K562 (cell line): ENCODE measurements at regions not wholly inside any gene's neighbourhood (a gene's known extent, or its start where the extent isn't known, plus 50 kb on each side); places are given as distances from the start of the nearest gene placed in this dataset.
"Not testable (repeated sequence)": the region's sequence is repeated elsewhere in the genome, so short reads cannot be mapped to it uniquely, and the experiment has no call there.

Experiments used
- ATAC-seq: fragments of 200-7000 bp; cut with Tn5 transposase; 3 replicates; pipeline ENCODE4 v1.9.1; 2020; ENCODE audit warnings: moderate library complexity
- BruUV-seq: library from RNA; stranded (reverse); fragments of 400-500 nt; replicated peaks from 2 replicates; lab custom pipeline; 2021; lab: Mats Ljungman, UMichigan
- CTCF ChIA-PET: fragments of 300-600 bp; formaldehyde crosslinking; extraction: SDS; loops from one replicate; lab custom pipeline; 2021; ENCODE audit warnings: low intra/inter-chr PET ratio; lab: Yijun Ruan, JAX
- POLR2A ChIA-PET: fragments of 300-600, 350-650 bp; sonication (Branson Sonifier 250); formaldehyde crosslinking; extraction: SDS; loops from one replicate; lab custom pipeline; 2021; ENCODE audit warnings: antibody characterized with exemption, inconsistent platforms; lab: Yijun Ruan, JAX
- DNase-seq, 4 experiments: peaks; one replicate each; pipeline versions ENCODE4 v3.0.0 to v3.0.0-alpha.2; 2011 to 2018; ENCODE audit warnings: low spot score in 3 of 4, mixed read lengths in 3 of 4; ENCODE audit errors: extremely low read depth in 1 of 4
- FAIRE-seq: peaks from 2 replicates; lab custom pipeline; 2011; peaks lifted over from hg19 to GRCh38; lab: Jason Lieb, UNC
- H2AFZ ChIP-seq: 2 replicates; pipeline ENCODE4 v1.6.0; 2011; ENCODE audit warnings: low read depth, low read length, control low read depth, inconsistent platforms
- H3K27ac ChIP-seq: fragments of 200-600 bp; 3 replicates; pipeline ENCODE4 v1.8.0; 2011; ENCODE audit warnings: low read depth, mild to moderate bottlenecking, control low read depth, inconsistent platforms, low read length, moderate library complexity, mixed read lengths; ENCODE audit errors: extremely low read depth
- H3K27me3 ChIP-seq, 2 experiments: fragments of 300-600 bp in 1 of 2; 2 replicates in 1 of 2; 3 replicates in 1 of 2; pipeline versions ENCODE4 v1.6.0 to v1.8.0; 2011; ENCODE audit warnings: inconsistent platforms in 2 of 2, low read length in 2 of 2, mild to moderate bottlenecking in 1 of 2, mixed read lengths in 1 of 2, moderate library complexity in 1 of 2; ENCODE audit not compliant: control insufficient read depth in 2 of 2, insufficient read depth in 2 of 2
- H3K36me3 ChIP-seq: fragments of 300-600 bp; 3 replicates; pipeline ENCODE4 v1.8.0; 2011; ENCODE audit warnings: mild to moderate bottlenecking, low read length, inconsistent platforms; ENCODE audit not compliant: control insufficient read depth, insufficient read depth
- H3K4me1 ChIP-seq, 2 experiments: fragments of 200-600 bp in 1 of 2; replicated peaks in 1 of 2; 2 replicates in 1 of 2; 3 replicates in 1 of 2; pipeline versions ENCODE4 v1.5.1 to v1.8.0; 2011; ENCODE audit warnings: inconsistent platforms in 2 of 2, low read length in 2 of 2, mild to moderate bottlenecking in 1 of 2, mixed read lengths in 1 of 2, moderate library complexity in 1 of 2; ENCODE audit not compliant: control insufficient read depth in 2 of 2, insufficient read depth in 2 of 2
- H3K4me2 ChIP-seq: 2 replicates; pipeline ENCODE4 v1.6.1; 2011; ENCODE audit warnings: low read length, control low read depth, inconsistent platforms, mixed read lengths; ENCODE audit not compliant: insufficient read depth
- H3K4me3 ChIP-seq: fragments of 200-600 bp; sonication (generic), shearing (Covaris generic); 2 replicates; pipeline ENCODE4 v1.5.1; 2016; ENCODE audit warnings: control low read depth, inconsistent platforms
- H3K79me2 ChIP-seq: fragments of 200-600 bp; 3 replicates; pipeline ENCODE4 v1.8.0; 2011; ENCODE audit warnings: low read length, inconsistent platforms; ENCODE audit not compliant: control insufficient read depth, insufficient read depth
- H3K9ac ChIP-seq, 2 experiments: 2 replicates each; pipeline versions ENCODE4 v1.6.0 to v1.6.1; 2011; ENCODE audit warnings: low read depth in 2 of 2, low read length in 2 of 2, control low read depth in 1 of 2, inconsistent platforms in 1 of 2, mild to moderate bottlenecking in 1 of 2, mixed read lengths in 1 of 2; ENCODE audit not compliant: insufficient read depth in 1 of 2
- H3K9me1 ChIP-seq: one replicate; pipeline ENCODE4 v1.6.0; 2011; ENCODE audit warnings: inconsistent platforms, mild to moderate bottlenecking, low read length, moderate library complexity; ENCODE audit not compliant: control insufficient read depth, insufficient read depth
- H3K9me3 ChIP-seq: replicated peaks from 2 replicates; pipeline ENCODE4 v1.5.1; 2011; ENCODE audit warnings: low read depth, low read length, inconsistent platforms; ENCODE audit not compliant: control insufficient read depth, insufficient read depth
- H4K20me1 ChIP-seq: replicated peaks from 2 replicates; pipeline ENCODE4 v1.6.1; 2011; ENCODE audit warnings: low read length, inconsistent platforms, mixed read lengths; ENCODE audit not compliant: control insufficient read depth, insufficient read depth
- ARID1B ChIP-seq: fragments of 450-650 bp; IDR thresholded peaks from 2 replicates; pipeline ENCODE4 v1.6.1; 2016; ENCODE audit warnings: antibody characterized with exemption, mild to moderate bottlenecking, inconsistent platforms
- CHD4 ChIP-seq: fragments of 200-600 bp; sonication (generic); IDR thresholded peaks from 3 replicates; pipeline ENCODE4 v1.6.1; 2012; ENCODE audit warnings: low read depth, mild to moderate bottlenecking, mixed read lengths, low read length, inconsistent platforms; ENCODE audit not compliant: insufficient read depth, insufficient replicate concordance, poor library complexity, severe bottlenecking
- EP400 ChIP-seq: fragments of 450-650 bp; IDR thresholded peaks from 2 replicates; pipeline ENCODE4 v1.6.1; 2017; ENCODE audit warnings: antibody characterized with exemption, mild to moderate bottlenecking, moderate library complexity
- ERF ChIP-seq: fragments of 450-650 bp; formaldehyde crosslinking; IDR thresholded peaks from 2 replicates; pipeline ENCODE4 v1.4.0; 2020; ENCODE audit warnings: mild to moderate bottlenecking, mixed read lengths
- HMGN3 ChIP-seq: IDR thresholded peaks from 2 replicates; pipeline ENCODE4 v1.6.1; 2011; ENCODE audit warnings: borderline replicate concordance, low read depth, mild to moderate bottlenecking, mixed read lengths, low read length; ENCODE audit not compliant: insufficient read length; ENCODE audit errors: extremely low read depth
- HSF4 ChIP-seq: fragments of 250-450 bp; sonication (Bioruptor Pico); IDR thresholded peaks from 2 replicates; pipeline ENCODE4 v2.1.2; 2022; ENCODE audit warnings: mild to moderate bottlenecking, moderate library complexity, borderline replicate concordance
- KDM2B ChIP-seq: fragments of 250-450 bp; sonication (Bioruptor Pico); IDR thresholded peaks from 2 replicates; pipeline ENCODE4 v1.8.0; 2021; ENCODE audit warnings: mild to moderate bottlenecking, moderate library complexity
- NEUROD1 ChIP-seq: fragments of 150-350 bp; IDR thresholded peaks from 2 replicates; pipeline ENCODE4 v1.6.1; 2014; ENCODE audit warnings: borderline replicate concordance, low read length, low read depth; ENCODE audit not compliant: partially characterized antibody
- RHOXF2B ChIP-seq: fragments of 250-450 bp; sonication (Bioruptor Pico); conservative IDR thresholded peaks from 2 replicates; pipeline ENCODE4 v1.5.1; 2021
- SMARCE1 ChIP-seq: fragments of 450-650 bp; IDR thresholded peaks from 2 replicates; pipeline ENCODE4 v1.7.1; 2016; ENCODE audit warnings: mild to moderate bottlenecking
- TCFL5 ChIP-seq: fragments of 250-450 bp; sonication (Bioruptor Pico); conservative IDR thresholded peaks from 2 replicates; pipeline ENCODE4 v1.6.1; 2021; ENCODE audit warnings: mild to moderate bottlenecking, moderate library complexity, matching md5 sums
- ZNF444 ChIP-seq: fragments of 250-450 bp; sonication (Bioruptor Pico); IDR thresholded peaks from 2 replicates; pipeline ENCODE4 v1.4.0; 2020; ENCODE audit warnings: mild to moderate bottlenecking, moderate library complexity
- WGBS: fragments of 100-300 bp; shearing (Covaris generic); methylation state at CpG from one replicate; pipeline ENCODE4 v1.1.6; 2016; ENCODE audit warnings: low coverage, mixed read lengths; ENCODE audit not compliant: insufficient coverage; ENCODE audit errors: missing lambda C conversion rate; 5-methylcytosine and 5-hydroxymethylcytosine counted together
- in situ Hi-C: fragments of 300-500 bp; cut with MboI; formaldehyde crosslinking; loops from 4 replicates; pipeline ENCODE4 v1.15.0; 2018; ENCODE audit warnings: inconsistent platforms, mixed read lengths
- intact Hi-C: fragments of 100-400 bp; cut with micrococcal nuclease; formaldehyde crosslinking; loops from 2 replicates; pipeline ENCODE4 v1.14.2; 2022
- TF ChIP-seq, protein P1 (sequence below): fragments of 250-450 bp; sonication (Bioruptor Pico); IDR thresholded peaks from 2 replicates; pipeline ENCODE4 v1.5.0; 2022; ENCODE audit warnings: mild to moderate bottlenecking
- TF ChIP-seq, protein P2 (sequence below): fragments of 250-450 bp; sonication (Bioruptor Pico); IDR thresholded peaks from 2 replicates; pipeline ENCODE4 v1.5.0; 2021

DNA sequence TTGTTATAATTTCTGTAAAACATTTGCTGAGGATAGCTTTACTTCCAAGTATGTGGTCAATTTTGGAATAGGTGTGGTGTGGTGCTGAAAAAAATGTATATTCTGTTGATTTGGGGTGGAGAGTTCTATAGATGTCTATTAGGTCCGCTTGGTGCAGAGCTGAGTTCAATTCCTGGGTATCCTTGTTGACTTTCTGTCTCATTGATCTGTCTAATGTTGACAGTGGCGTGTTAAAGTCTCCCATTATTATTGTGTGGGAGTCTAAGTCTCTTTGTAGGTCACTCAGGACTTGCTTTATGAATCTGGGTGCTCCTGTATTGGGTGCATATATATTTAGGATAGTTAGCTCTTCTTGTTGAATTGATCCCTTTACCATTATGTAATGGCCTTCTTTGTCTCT, 56.4 kb upstream of the EHBP1 start:
- H3K36me3 ChIP-seq, H3K9ac ChIP-seq, H3K79me2 ChIP-seq, H4K20me1 ChIP-seq, H3K4me3 ChIP-seq, BruUV-seq, ATAC-seq, FAIRE-seq, H3K27ac ChIP-seq, intact Hi-C loops, POLR2A ChIA-PET, in situ Hi-C loops, CTCF ChIA-PET, DNase-seq, H3K9me1 ChIP-seq, H3K4me2 ChIP-seq, H3K27me3 ChIP-seq, H3K9me3 ChIP-seq, H2AFZ ChIP-seq, H3K4me1 ChIP-seq: not testable (repeated sequence)
- 0% methylated on average over 1 of the region's 2 CpGs for WGBS

DNA sequence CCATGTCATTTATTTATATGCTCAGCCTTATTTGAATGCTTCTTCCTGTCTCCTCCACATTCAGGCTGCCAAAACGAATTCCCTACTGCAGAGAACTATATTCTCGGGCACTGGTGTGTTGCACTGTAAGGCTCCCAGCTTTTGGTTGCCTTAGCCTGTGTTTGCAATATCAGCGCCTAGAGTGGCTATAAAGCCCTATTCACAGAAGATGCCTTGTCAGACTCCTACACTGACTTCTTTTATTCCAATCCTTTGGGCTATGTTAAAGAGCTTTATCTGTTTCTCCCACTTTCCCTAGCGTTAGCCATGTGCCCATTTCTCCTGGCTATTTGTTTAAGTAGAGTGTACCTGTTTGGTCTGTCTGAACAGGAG, 62.4 kb upstream of the EHBP1 start:
- no peaks in the 10 kb centered on the region for H3K9me1 ChIP-seq
- intact Hi-C loops = no loop called here
- ChIA-PET CTCF (no interaction called here), POLR2A (interaction anchor here (1.5 kb wide), 1 partner anchor 62 kb away, joined by 3 read pairs; the partner anchor contains the start of gene EHBP1)
- no peaks in the 10 kb centered on the region for H4K20me1 ChIP-seq
- no peak overlapping the region for H2AFZ ChIP-seq
- 0% methylated on average over 4 of the region's 4 CpGs for WGBS
- H3K79me2 ChIP-seq = no peaks in the 10 kb centered on the region
- H3K4me1 ChIP-seq = no peaks in the 10 kb centered on the region
- no peaks in the 10 kb centered on the region for H3K9me3 ChIP-seq
- no peak overlapping the region for H3K27ac ChIP-seq
- no peak for DNase-seq
- H3K9ac ChIP-seq = no peak overlapping the region
- ATAC-seq = no peak
- FAIRE-seq = no peak
- BruUV-seq = no TSS peak
- in situ Hi-C loops = no loop called here
- H3K36me3 ChIP-seq = no peaks in the 10 kb centered on the region
- peaks cover 0 to 3% of the 10 kb centered on the region in 2 experiments; a peak in 2 of 5 replicates for H3K27me3 ChIP-seq
- no peak overlapping the region for H3K4me3 ChIP-seq
- H3K4me2 ChIP-seq = no peak overlapping the region
- TF ChIP-seq HSF4 (CRISPR knock-in tag) = no peak
- no peak for TF ChIP-seq RHOXF2B (CRISPR knock-in tag)
- TF ChIP-seq HMGN3 = no peak
- TF ChIP-seq ARID1B = no peak
- no peak for TF ChIP-seq ERF (CRISPR knock-in tag)
- TF ChIP-seq TCFL5 (CRISPR knock-in tag) = no peak
- no peak for TF ChIP-seq KDM2B
- TF ChIP-seq ZNF444 (CRISPR knock-in tag) = no peak
- TF ChIP-seq, protein P1, sequence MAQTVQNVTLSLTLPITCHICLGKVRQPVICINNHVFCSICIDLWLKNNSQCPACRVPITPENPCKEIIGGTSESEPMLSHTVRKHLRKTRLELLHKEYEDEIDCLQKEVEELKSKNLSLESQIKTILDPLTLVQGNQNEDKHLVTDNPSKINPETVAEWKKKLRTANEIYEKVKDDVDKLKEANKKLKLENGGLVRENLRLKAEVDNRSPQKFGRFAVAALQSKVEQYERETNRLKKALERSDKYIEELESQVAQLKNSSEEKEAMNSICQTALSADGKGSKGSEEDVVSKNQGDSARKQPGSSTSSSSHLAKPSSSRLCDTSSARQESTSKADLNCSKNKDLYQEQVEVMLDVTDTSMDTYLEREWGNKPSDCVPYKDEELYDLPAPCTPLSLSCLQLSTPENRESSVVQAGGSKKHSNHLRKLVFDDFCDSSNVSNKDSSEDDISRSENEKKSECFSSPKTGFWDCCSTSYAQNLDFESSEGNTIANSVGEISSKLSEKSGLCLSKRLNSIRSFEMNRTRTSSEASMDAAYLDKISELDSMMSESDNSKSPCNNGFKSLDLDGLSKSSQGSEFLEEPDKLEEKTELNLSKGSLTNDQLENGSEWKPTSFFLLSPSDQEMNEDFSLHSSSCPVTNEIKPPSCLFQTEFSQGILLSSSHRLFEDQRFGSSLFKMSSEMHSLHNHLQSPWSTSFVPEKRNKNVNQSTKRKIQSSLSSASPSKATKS (CRISPR knock-in tag) = no peak
- no peak for TF ChIP-seq CHD4
- TF ChIP-seq NEUROD1 = no peak
- TF ChIP-seq, protein P2, sequence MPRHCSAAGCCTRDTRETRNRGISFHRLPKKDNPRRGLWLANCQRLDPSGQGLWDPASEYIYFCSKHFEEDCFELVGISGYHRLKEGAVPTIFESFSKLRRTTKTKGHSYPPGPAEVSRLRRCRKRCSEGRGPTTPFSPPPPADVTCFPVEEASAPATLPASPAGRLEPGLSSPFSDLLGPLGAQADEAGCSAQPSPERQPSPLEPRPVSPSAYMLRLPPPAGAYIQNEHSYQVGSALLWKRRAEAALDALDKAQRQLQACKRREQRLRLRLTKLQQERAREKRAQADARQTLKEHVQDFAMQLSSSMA (CRISPR knock-in tag) = no peak
- TF ChIP-seq SMARCE1 = no peak
- no peak for TF ChIP-seq EP400
